DOHH2 (cell line): ENCODE measurements at regions not wholly inside any gene's neighbourhood (a gene's known extent, or its start where the extent isn't known, plus 50 kb on each side); places are given as distances from the start of the nearest gene placed in this dataset.

Experiments used
- CTCF ChIP-seq: fragments of 200-600 bp; sonication (generic); IDR thresholded peaks from one replicate; pipeline ENCODE4 v1.5.1; 2014; ENCODE audit warnings: antibody characterized with exemption, mild to moderate bottlenecking, low read depth, low read length; ENCODE audit not compliant: poor library complexity, severe bottlenecking
- EZH2phosphoT487 ChIP-seq: fragments of 200-600 bp; sonication (generic); IDR thresholded peaks from 2 replicates; pipeline ENCODE4 v1.6.1; 2017; ENCODE audit warnings: borderline replicate concordance, mild to moderate bottlenecking, antibody characterized with exemption, low read length, moderate library complexity, mixed read lengths

DNA sequence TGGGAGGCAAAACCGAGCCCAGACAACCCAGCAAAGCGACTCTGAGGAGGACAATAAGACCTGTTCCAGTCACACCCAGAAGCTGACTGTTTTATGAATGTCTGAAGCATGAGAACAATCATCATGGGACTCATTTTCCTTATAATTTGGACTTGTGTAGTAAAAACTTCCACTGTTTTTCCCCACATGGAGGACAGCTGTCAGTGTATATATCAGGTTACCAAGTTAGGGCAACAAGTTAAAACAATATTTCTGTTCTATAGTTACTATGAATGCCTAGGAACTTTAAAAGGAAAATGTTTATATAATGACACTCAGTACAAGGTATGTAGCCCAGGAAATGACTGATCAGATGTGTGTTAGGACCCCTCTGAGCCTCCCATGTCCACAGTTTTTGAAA is 528.2 kb upstream of the TSPY4 start:
- TF ChIP-seq CTCF: no peak
- no peak for TF ChIP-seq EZH2phosphoT487
